Loucy (cell line): ENCODE measurements at regions not wholly inside any gene's neighbourhood (a gene's known extent, or its start where the extent isn't known, plus 50 kb on each side); places are given as distances from the start of the nearest gene placed in this dataset.

Experiments
- H2AFZ ChIP-seq: fragments of 200-600 bp; sonication (generic); 2 replicates; pipeline ENCODE4 v1.6.0; 2016; ENCODE audit warnings: antibody characterized with exemption, mild to moderate bottlenecking, low read length, moderate library complexity
- H3F3A ChIP-seq: fragments of 200-600 bp; 2 replicates; pipeline ENCODE4 v1.6.0; 2016; ENCODE audit warnings: antibody characterized with exemption, low read depth, mild to moderate bottlenecking
- H3K27me3 ChIP-seq: fragments of 200-600 bp; sonication (generic); 2 replicates; pipeline ENCODE4 v1.6.1; 2014; ENCODE audit warnings: low read length, mild to moderate bottlenecking; ENCODE audit not compliant: insufficient read depth, poor library complexity, severe bottlenecking
- H3K36me3 ChIP-seq: fragments of 200-600 bp; sonication (generic); 2 replicates; pipeline ENCODE4 v1.6.1; 2016; ENCODE audit warnings: low read length; ENCODE audit not compliant: insufficient read depth
- H3K4me1 ChIP-seq: fragments of 200-600 bp; sonication (generic); 2 replicates; pipeline ENCODE4 v1.5.1; 2014; ENCODE audit warnings: low read length, mild to moderate bottlenecking; ENCODE audit not compliant: insufficient read depth, poor library complexity, severe bottlenecking
- H3K4me2 ChIP-seq: fragments of 200-600 bp; sonication (generic); 2 replicates; pipeline ENCODE4 v1.6.0; 2014; ENCODE audit warnings: antibody characterized with exemption, low read length, low read depth, mild to moderate bottlenecking; ENCODE audit not compliant: poor library complexity, severe bottlenecking
- H3K4me3 ChIP-seq: fragments of 200-600 bp; sonication (generic); 2 replicates; pipeline ENCODE4 v1.5.1; 2014; ENCODE audit warnings: low read length, mild to moderate bottlenecking, mixed read lengths; ENCODE audit not compliant: poor library complexity, severe bottlenecking
- H3K79me2 ChIP-seq: fragments of 200-600 bp; sonication (generic); 2 replicates; pipeline ENCODE4 v1.6.1; 2014; ENCODE audit warnings: low read length; ENCODE audit not compliant: insufficient read depth
- H3K9ac ChIP-seq: fragments of 200-600 bp; sonication (generic); 2 replicates; pipeline ENCODE4 v1.6.0; 2014; ENCODE audit warnings: mild to moderate bottlenecking, low read depth, low read length, moderate library complexity; ENCODE audit not compliant: poor library complexity, severe bottlenecking
- H3K9me2 ChIP-seq: fragments of 200-600 bp; sonication (generic); replicated peaks from 2 replicates; pipeline ENCODE4 v1.6.1; 2016; ENCODE audit warnings: low read depth, low read length, mixed read lengths
- H3K9me3 ChIP-seq: fragments of 200-600 bp; sonication (generic); 2 replicates; pipeline ENCODE4 v1.6.1; 2014; ENCODE audit warnings: mild to moderate bottlenecking, antibody characterized with exemption, low read length, low read depth; ENCODE audit not compliant: insufficient read depth
- H4K20me1 ChIP-seq: fragments of 200-600 bp; sonication (generic); 2 replicates; pipeline ENCODE4 v1.6.0; 2014; ENCODE audit warnings: antibody characterized with exemption, low read length, mild to moderate bottlenecking; ENCODE audit not compliant: insufficient read depth, poor library complexity, severe bottlenecking
- CTCF ChIP-seq: fragments of 200-600 bp; sonication (generic); conservative IDR thresholded peaks from 2 replicates; pipeline ENCODE4 v1.5.1; 2014; ENCODE audit warnings: mild to moderate bottlenecking, antibody characterized with exemption, low read length
- EZH2phosphoT487 ChIP-seq: fragments of 200-600 bp; IDR thresholded peaks from 2 replicates; pipeline ENCODE4 v1.6.1; 2018; ENCODE audit warnings: antibody characterized with exemption, mild to moderate bottlenecking, moderate library complexity, borderline replicate concordance

- H3K4me1 ChIP-seq: no peaks in the 10 kb centered on the region
- H3K79me2 ChIP-seq: no peaks in the 10 kb centered on the region
- no peaks in the 10 kb centered on the region for H3F3A ChIP-seq
- no peak overlapping the region for H2AFZ ChIP-seq
- H3K27me3 ChIP-seq: no peaks in the 10 kb centered on the region
- no peaks in the 10 kb centered on the region for H3K9me3 ChIP-seq
- H3K4me2 ChIP-seq: no peak overlapping the region
- H3K9me2 ChIP-seq: no peaks in the 10 kb centered on the region
- no peaks in the 10 kb centered on the region for H4K20me1 ChIP-seq
- no peaks in the 10 kb centered on the region for H3K36me3 ChIP-seq
- TF ChIP-seq EZH2phosphoT487: no peak
- TF ChIP-seq CTCF: no peak
- H3K4me3 ChIP-seq: no peak overlapping the region
- no peak overlapping the region for H3K9ac ChIP-seq
Measured at GRCh38 chr6:135603249-135603648, 105.7 kb upstream of the AHI1 start.

- no peak overlapping the region for H3K4me2 ChIP-seq
- H3F3A ChIP-seq: no peaks in the 10 kb centered on the region
- H3K9ac ChIP-seq: no peak overlapping the region
- H4K20me1 ChIP-seq: no peaks in the 10 kb centered on the region
- no peaks in the 10 kb centered on the region for H3K4me1 ChIP-seq
- no peaks in the 10 kb centered on the region for H3K27me3 ChIP-seq
- no peaks in the 10 kb centered on the region for H3K79me2 ChIP-seq
- no peak overlapping the region for H3K4me3 ChIP-seq
- H3K36me3 ChIP-seq: no peaks in the 10 kb centered on the region
- H3K9me2 ChIP-seq: no peaks in the 10 kb centered on the region
- H3K9me3 ChIP-seq: no peaks in the 10 kb centered on the region
- TF ChIP-seq CTCF (no peak), EZH2phosphoT487 (no peak)
- H2AFZ ChIP-seq: no peak overlapping the region
Measured at GRCh38 chr6:135604035-135604860, 106.7 kb upstream of the AHI1 start.

DNA sequence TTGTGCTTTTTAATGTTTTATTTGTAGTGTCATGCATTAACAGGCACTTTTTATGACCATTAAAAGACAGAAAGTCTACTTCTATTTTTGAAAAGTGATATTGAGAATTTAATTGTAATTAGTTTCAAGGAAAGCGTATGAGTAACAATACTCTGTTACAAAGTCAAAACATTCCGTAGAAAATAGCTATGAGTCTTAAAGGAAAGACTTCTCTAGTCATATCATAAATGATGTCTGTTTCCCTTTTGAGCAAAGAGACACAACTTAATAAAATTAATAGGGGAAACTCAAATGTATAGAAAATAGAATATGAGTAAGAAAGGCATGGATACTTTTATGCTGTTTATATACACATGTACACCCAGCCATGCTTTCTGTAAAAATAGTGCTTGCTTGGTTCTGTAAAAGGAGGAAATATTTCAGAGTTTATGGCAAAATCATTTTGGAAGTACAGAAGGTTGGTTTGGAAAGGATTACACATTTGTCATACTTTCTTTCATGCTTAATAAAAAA, 107.8 kb upstream of the AHI1 start:
- Histone ChIP-seq H4K20me1 (no peaks in the 10 kb centered on the region), H3K9ac (no peak overlapping the region), H2AFZ (no peak overlapping the region)

More for the DNA sequence above, 107.8 kb upstream of the AHI1 start:
- Histone ChIP-seq H3K36me3 (no peaks in the 10 kb centered on the region), H3K9me3 (no peaks in the 10 kb centered on the region), H3K79me2 (no peaks in the 10 kb centered on the region), H3F3A (no peaks in the 10 kb centered on the region), H3K27me3 (no peaks in the 10 kb centered on the region), H3K4me3 (no peak overlapping the region), H3K4me2 (no peak overlapping the region), H3K9me2 (no peaks in the 10 kb centered on the region), H3K4me1 (no peaks in the 10 kb centered on the region)
- TF ChIP-seq CTCF (no peak), EZH2phosphoT487 (no peak)
